HG02981 (cell line): ENCODE measurements at regions not wholly inside any gene's neighbourhood (a gene's known extent, or its start where the extent isn't known, plus 50 kb on each side); places are given as distances from the start of the nearest gene placed in this dataset.
"Not testable (repeated sequence)": the region's sequence is repeated elsewhere in the genome, so short reads cannot be mapped to it uniquely, and the experiment has no call there.

ENCODE experiments used
- ATAC-seq: cut with Tn5 transposase; IDR thresholded peaks from one replicate; pipeline ENCODE4 v1.9.1; 2021; ENCODE audit warnings: mild to moderate bottlenecking, moderate library complexity; ENCODE audit not compliant: unreplicated experiment

DNA sequence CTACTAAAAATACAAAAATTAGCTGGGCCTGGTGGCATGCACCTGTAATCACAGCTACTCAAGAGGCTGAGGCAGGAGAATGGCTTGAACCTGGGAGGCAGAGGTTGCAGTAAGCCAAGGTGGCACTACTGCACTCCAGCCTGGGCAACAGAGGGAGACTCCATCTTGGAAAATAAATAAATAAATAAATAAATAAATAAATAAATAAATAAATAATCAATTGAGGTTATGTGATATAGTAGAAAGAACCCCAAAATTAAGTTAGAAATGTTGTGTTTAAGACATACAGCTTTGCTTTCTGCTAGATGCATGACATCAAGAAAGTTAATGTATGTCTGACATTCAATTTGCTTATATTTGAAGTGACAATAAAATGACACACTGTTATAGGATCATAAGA is 1277.7 kb upstream of the ADGRL2 start:
- ATAC-seq, result not testable (repeated sequence)

GRCh38 chr1:80520949-80521348 is 1279.8 kb upstream of the ADGRL2 start:
- no peak for ATAC-seq

DNA sequence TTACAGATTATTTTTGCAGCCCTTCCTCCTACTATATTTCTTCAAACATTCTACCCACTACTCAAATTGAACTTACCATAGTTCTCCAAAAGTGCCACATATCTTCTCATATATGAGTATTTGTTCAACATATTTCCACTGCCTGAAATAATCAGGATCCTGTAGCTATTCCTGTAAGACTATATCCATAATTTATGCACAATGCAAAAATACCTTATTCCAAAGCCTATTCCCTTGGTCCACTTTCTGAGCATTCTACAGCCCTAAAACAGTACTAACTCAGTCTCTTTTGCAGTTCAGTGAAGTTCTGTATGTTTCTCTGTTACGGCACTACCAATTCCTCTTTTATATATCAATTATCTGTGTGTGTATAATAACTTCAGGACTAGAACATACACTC is 1283.7 kb upstream of the ADGRL2 start:
- no peak for ATAC-seq

DNA sequence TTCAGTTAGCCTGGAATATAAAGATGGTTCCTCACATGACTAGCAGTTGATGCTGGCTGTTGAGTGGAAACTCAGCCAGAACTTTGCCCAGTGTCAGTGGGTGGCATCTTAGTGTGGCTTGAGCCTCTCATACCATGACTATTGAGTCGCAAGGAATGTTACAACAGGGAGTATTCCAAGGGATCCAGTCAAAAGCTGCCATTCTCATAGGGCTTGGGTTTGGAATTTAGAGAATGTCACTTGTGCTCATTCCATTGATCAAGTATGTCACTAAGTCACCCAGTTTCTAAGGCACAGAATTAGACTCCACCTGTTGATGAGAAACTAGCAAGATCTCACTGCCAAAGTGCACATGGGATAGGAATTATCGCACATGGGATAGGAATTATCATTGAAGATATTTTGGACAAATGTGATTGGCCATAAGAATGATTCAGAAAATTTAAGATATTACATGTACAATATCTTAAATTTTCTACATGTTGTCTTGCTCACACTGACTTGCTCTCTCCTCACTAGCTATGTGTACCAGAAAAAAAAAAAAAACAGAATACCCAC is 1290.7 kb upstream of the ADGRL2 start:
- no peak for ATAC-seq

GRCh38 chr1:80506216-80506615 is 1294.5 kb upstream of the ADGRL2 start:
- ATAC-seq, result no peak

GRCh38 chr1:80498673-80499072 is 1302.1 kb upstream of the ADGRL2 start:
- no peak for ATAC-seq

- ATAC-seq, result no peak
These were observed 1304.9 kb upstream of the ADGRL2 start for GRCh38 chr1:80495806-80496205.

- no peak for ATAC-seq
These were observed 1328.6 kb upstream of the ADGRL2 start for GRCh38 chr1:80472145-80472544.

DNA sequence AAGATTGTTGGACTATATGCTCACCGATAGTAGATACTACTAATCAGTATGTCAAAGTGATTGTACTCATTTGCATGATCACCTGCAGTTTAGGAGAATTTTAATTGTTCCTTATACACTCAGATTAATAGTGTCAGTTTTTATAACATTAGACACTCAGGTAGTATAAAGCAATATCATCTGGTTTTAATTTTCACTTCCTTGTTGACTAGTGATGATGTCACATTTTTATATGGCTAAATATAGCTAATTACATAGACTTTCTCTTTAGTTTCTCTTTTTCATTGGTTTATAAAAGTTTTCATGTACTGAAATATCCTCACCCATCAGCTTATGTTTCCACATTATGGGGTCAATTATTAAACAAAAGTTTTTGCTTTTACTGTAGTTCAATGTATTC is 1332.4 kb upstream of the ADGRL2 start:
- no peak for ATAC-seq

DNA sequence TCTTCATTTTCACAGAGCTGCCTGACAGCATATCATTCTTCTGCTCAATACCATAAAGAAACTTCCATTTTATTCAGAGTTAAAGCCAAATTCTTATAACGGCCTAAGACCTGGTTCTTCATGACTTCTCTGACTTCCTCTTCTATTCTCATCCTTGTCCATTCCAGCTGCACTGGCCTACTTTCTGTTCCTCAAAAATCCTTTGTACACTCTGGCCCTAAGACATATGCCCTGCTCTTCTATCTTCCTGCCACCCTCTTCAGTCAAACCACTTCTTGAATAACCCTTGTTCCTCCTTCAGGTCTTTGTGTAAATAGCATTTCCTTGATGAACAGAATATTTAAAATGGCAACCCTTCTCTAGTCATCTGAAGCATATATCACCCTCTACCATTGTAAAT is 1338.7 kb upstream of the ADGRL2 start:
- no peak for ATAC-seq

DNA sequence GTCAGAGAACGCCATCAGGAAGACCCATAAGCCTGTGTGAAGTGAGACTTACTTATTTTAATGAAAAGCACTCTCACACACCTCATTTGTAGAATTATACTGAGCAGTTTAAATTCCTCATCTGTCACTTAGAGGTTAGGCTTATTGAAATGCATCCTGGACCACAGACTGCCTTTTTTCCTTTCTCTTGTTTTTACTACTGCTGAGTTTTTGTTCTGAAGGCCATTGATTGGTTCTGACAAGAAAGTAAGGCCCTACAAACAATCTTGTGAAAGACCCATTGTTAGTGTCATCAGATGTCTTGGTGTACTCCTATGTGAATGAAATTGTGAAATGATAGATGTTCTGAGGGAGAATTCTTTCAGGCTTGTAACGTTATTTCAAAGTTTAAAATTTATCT is 1343.3 kb upstream of the ADGRL2 start:
- ATAC-seq, result no peak

DNA sequence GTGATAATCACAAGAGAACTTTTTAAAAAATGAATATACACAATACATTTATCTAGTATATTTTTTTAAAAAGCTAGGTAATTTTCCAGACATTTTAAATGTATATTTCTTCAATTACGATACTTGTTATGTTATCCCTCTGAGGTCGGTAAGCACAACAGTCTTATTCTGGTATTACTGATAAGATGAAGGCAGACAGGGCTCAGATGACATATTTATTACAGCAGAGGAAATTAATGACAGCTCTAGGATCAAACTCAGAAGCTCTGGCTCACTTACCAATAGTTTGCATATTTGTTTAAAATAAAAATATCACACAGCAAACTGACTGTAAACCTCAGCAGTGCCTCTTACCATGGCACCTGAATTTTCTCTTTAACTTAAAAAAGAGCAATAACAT is 1347.0 kb upstream of the ADGRL2 start:
- no peak for ATAC-seq

GRCh38 chr1:80450711-80451110 is 1350.0 kb upstream of the ADGRL2 start:
- no peak for ATAC-seq

DNA sequence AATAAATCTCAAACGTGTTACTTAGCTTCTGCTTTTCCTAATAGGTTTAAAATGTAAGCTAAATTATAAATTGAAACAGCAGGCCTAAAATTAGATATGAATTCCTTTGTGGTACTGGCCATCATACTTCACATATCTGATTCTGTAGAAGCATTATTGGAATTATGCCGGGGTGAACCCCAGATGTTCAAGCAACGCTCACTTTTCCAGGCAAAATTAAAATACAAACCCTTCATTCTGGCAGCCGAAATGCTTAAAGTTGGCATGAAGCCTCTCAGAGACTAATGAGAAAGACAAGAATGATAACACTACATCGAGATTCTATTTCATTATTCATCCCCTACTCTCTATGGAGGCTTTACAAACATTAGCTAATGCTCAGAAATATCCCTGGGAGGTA is 1352.7 kb upstream of the ADGRL2 start:
- no peak for ATAC-seq

DNA sequence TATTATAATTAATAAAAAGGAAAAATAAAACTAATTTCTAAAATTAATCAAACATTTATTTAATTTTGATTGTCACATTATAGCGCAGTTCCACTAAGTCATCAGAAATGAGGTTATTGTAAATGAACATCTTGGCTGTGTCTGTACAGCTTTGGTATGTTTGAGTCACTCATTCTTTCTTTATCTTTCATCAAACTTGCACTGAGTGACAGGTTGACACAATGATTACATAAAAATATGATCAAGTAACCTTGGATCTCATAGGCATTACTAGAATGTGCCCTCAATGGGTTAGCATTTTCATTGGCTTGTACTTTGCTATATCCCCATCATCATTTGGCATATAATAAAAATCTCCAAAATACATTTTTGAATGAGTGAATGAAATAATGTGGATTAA is 1353.2 kb upstream of the ADGRL2 start:
- no peak for ATAC-seq

GRCh38 chr1:80445033-80445432 is 1355.7 kb upstream of the ADGRL2 start:
- ATAC-seq, result no peak

DNA sequence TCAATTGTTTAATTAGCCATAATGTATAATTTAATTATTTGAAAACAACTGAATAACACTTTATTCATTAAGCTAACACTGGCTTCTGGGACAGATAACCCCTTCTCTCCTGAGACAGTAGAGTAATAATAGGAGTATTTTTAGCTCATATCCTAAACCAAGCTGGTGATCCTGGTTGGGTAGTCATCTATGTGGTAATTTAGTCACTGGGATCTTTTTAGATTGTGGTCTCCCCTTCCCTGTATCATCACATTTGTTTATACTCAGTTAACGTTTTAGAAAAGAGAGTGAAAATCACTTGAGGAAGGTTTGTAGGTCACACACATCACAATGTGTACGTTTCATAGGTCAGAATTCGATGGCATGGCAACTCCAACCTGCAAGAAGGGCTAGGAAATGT is 1356.6 kb upstream of the ADGRL2 start:
- no peak for ATAC-seq

DNA sequence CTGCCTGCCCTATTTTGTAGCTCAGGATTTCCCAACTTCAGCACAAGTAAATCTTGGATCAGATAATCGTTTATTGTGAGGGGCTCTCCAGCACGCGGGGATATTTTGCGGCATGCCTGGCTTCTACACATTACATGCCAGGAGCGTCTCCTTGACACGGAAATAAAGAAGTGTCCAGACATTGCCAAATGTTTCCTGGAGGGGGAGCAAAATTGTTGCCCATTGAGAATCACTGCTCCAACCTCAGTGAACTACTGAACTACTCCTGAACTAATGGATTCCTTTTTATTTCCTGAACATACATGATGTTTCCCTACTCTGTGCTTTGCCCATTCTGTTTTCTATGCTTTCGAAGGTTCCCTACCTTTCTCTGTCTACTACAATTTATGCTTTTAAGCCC is 1359.1 kb upstream of the ADGRL2 start:
- ATAC-seq, result no peak

GRCh38 chr1:80436851-80437250 is 1363.9 kb upstream of the ADGRL2 start:
- no peak for ATAC-seq

DNA sequence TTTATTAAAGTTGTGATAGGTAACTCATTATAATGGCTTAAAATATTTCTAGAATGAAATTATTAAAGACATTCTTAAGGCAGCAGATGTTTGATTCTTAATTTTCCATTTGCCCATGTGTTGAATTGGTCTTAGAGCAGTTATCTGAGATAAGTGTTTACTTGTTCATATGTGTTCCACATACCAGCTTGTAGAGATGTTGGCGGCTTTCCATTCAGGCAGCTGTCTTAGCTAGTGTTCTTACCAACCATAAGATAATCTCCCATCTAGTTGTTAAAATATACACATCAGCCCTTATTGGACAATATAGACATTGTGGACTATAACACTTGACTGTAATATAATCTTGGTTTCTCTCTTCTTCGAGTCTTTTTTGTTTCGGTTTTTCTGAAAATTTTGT is 1372.9 kb upstream of the ADGRL2 start:
- ATAC-seq, result no peak

- ATAC-seq, result no peak
These were observed 1376.5 kb upstream of the ADGRL2 start for GRCh38 chr1:80424249-80424648.

DNA sequence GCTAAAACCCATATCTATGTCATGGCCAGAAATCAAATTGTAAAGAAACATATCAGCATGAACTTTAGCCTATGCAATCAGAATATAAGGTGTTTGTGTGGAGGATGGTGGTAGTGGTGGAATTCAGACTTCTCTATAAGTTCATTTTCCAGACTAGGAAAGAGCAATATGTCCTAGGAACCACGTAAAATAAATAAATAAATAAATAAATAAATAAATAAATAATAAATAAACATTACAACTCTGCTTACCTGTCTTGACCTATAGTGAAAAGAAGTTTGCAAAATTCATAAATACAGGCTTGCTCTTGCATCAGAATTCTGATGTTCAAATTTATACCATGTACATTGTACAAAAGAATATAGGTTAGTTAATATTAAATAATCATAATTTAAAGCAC is 1382.6 kb upstream of the ADGRL2 start:
- no peak for ATAC-seq

DNA sequence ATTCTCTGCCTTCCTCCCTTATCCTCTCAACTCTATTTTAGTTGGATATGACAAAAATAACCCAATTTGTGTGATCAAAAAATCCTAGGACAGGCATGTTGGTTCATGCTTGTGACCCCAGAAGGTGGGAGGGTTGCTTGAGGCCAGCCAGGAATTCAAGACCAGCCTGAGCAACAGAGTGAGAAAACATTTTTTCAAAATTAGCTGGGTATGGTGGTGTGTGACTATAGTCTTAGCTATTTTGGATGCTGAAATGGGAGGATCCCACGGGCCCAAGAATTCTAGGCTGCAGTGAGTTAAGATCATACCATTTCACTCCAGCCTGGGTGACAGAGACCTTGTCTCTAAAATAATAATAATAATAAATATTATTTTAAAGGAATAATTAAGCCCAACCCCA is 1383.1 kb upstream of the ADGRL2 start:
- ATAC-seq, result no peak

- no peak for ATAC-seq
These were observed 1386.8 kb upstream of the ADGRL2 start for GRCh38 chr1:80413969-80414368.
